Activated CD8-positive, alpha-beta memory T cell treated with anti-CD3 and anti-CD28 coated beads, Interleukin-2, amount 50 U/mL, for 1 hour (primary cell): ENCODE measurements at regions not wholly inside any gene's neighbourhood (a gene's known extent, or its start where the extent isn't known, plus 50 kb on each side); places are given as distances from the start of the nearest gene placed in this dataset.

ENCODE experiments used
- DNase-seq: peaks from one replicate; pipeline ENCODE4 v3.0.0-alpha.2; 2020; ENCODE audit errors: extremely low read depth

GRCh38 chr2:41576423-41576822 is 471.4 kb upstream of the PKDCC start:
- no peak for DNase-seq

- DNase-seq, result no peak
These were observed 468.0 kb upstream of the PKDCC start for GRCh38 chr2:41579806-41580205.

GRCh38 chr2:41580806-41581205 is 467.0 kb upstream of the PKDCC start:
- no peak for DNase-seq

- DNase-seq, result no peak
These were observed 452.6 kb upstream of the PKDCC start for GRCh38 chr2:41595240-41595639.

- DNase-seq, result no peak
These were observed 450.1 kb upstream of the PKDCC start for GRCh38 chr2:41597680-41598079.

- no peak for DNase-seq
These were observed 449.5 kb upstream of the PKDCC start for GRCh38 chr2:41598161-41598894.

GRCh38 chr2:41600460-41600859 is 447.4 kb upstream of the PKDCC start:
- no peak for DNase-seq

GRCh38 chr2:41602341-41602740 is 445.5 kb upstream of the PKDCC start:
- DNase-seq, result no peak

GRCh38 chr2:41605311-41605710 is 442.5 kb upstream of the PKDCC start:
- no peak for DNase-seq

- no peak for DNase-seq
These were observed 441.9 kb upstream of the PKDCC start for GRCh38 chr2:41605914-41606313.

GRCh38 chr2:41610501-41611190 is 437.2 kb upstream of the PKDCC start:
- DNase-seq, result no peak

GRCh38 chr2:41618754-41619153 is 429.1 kb upstream of the PKDCC start:
- no peak for DNase-seq

- DNase-seq, result no peak
These were observed 426.7 kb upstream of the PKDCC start for GRCh38 chr2:41621095-41621494.

GRCh38 chr2:41621563-41621962 is 426.3 kb upstream of the PKDCC start:
- no peak for DNase-seq

- no peak for DNase-seq
These were observed 425.5 kb upstream of the PKDCC start for GRCh38 chr2:41622301-41622700.

- no peak for DNase-seq
These were observed 420.9 kb upstream of the PKDCC start for GRCh38 chr2:41626936-41627335.

- no peak for DNase-seq
These were observed 413.1 kb upstream of the PKDCC start for GRCh38 chr2:41634686-41635085.

GRCh38 chr2:41644936-41645335 is 402.9 kb upstream of the PKDCC start:
- no peak for DNase-seq

GRCh38 chr2:41647468-41648050 is 400.3 kb upstream of the PKDCC start:
- no peak for DNase-seq

GRCh38 chr2:41657226-41657625 is 390.6 kb upstream of the PKDCC start:
- no peak for DNase-seq

- DNase-seq, result no peak
These were observed 388.1 kb upstream of the PKDCC start for GRCh38 chr2:41659758-41660157.

- no peak for DNase-seq
These were observed 385.4 kb upstream of the PKDCC start for GRCh38 chr2:41662461-41662860.

- DNase-seq, result no peak
These were observed 384.8 kb upstream of the PKDCC start for GRCh38 chr2:41663056-41663455.
